ENCODE measurements at regions not wholly inside any gene's neighbourhood (a gene's known extent, or its start where the extent isn't known, plus 50 kb on each side); places are given as distances from the start of the nearest gene placed in this dataset.
"Not testable (repeated sequence)": the region's sequence is repeated elsewhere in the genome, so short reads cannot be mapped to it uniquely, and the experiment has no call there.

GRCh38 chr5:120139039-120139438, 325.1 kb upstream of the PRR16 start:
- H3K27me3 Mint-ChIP-seq = peaks cover 1% of the 10 kb centered on the region
- no peaks in the 10 kb centered on the region for H3K4me1 Mint-ChIP-seq
- no peak overlapping the region for H3K4me3 Mint-ChIP-seq
- H3K9me3 Mint-ChIP-seq = no peaks in the 10 kb centered on the region
- no peaks in the 10 kb centered on the region for H3K36me3 Mint-ChIP-seq
- H3K27ac Mint-ChIP-seq = no peak overlapping the region

DNA sequence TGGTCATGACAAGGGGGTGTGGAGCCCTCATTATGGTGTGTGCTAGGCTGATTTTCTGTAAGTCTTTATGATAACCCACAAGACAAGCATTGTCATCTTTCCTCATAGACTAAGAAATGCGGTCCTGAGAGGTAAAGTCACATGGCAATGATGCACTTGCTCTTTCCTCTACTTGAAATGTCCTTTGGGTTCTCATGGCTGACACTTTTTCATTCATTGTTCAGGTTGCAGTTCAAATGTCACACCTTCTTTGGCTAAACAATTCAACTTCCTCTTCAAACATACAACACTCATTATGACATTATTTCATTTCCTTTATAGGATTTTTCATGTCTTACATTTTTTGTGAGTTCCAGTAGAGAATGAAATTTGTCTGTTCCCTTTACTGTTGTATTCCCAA, 323.6 kb upstream of the PRR16 start:
- Mint-ChIP-seq H3K27me3 (peaks cover 1% of the 10 kb centered on the region), H3K27ac (no peak overlapping the region), H3K36me3 (no peaks in the 10 kb centered on the region), H3K4me3 (no peak overlapping the region), H3K4me1 (no peaks in the 10 kb centered on the region), H3K9me3 (peaks cover 1 to 7% (median 2%) of the 10 kb centered on the region in 3 donors)

- Mint-ChIP-seq H3K4me3 (no peak overlapping the region), H3K9me3 (peaks cover 4 to 13% (median 7%) of the 10 kb centered on the region in 3 donors), H3K27ac (no peak overlapping the region), H3K27me3 (no peaks in the 10 kb centered on the region), H3K4me1 (no peaks in the 10 kb centered on the region), H3K36me3 (no peaks in the 10 kb centered on the region)
Observed at GRCh38 chr5:120141076-120141475, 323.0 kb upstream of the PRR16 start.

DNA sequence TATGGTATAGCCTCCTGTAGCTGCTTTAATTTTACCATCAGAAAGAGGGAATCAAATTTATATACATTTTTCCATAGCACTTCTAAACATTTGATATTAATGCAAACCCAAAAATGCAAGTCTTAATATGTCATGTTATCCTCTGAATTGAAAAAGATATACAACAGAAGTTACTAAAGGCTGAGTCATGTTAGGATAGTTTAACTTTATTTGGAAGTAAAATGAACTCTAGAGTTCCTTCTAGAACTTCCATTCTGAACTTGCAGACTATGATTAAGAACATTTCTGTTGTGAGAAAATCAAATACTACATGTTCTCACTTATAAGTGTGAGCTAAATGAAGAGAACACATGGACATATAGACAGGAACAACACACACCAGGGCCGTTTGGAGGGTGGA, 317.3 kb upstream of the PRR16 start:
- Mint-ChIP-seq H3K36me3 (no peaks in the 10 kb centered on the region), H3K9me3 (peaks cover 4 to 13% (median 9%) of the 10 kb centered on the region in 3 donors), H3K4me3 (no peak overlapping the region), H3K27ac (peak overlapping the region in 1 of 3 donors; percentile 53), H3K27me3 (no peaks in the 10 kb centered on the region), H3K4me1 (no peaks in the 10 kb centered on the region)

- H3K4me1 Mint-ChIP-seq, H3K27me3 Mint-ChIP-seq, H3K27ac Mint-ChIP-seq, H3K36me3 Mint-ChIP-seq, H3K4me3 Mint-ChIP-seq: not testable (repeated sequence)
- H3K9me3 Mint-ChIP-seq = peaks cover 4 to 13% (median 9%) of the 10 kb centered on the region in 3 donors
Observed at GRCh38 chr5:120147911-120148310, 316.2 kb upstream of the PRR16 start.

- Mint-ChIP-seq H3K27ac (no peak overlapping the region), H3K9me3 (peaks cover 3 to 5% (median 3%) of the 10 kb centered on the region in 3 donors), H3K4me1 (peaks cover 0 to 1% (median 0%) of the 10 kb centered on the region in 3 donors), H3K27me3 (no peaks in the 10 kb centered on the region), H3K36me3 (no peaks in the 10 kb centered on the region), H3K4me3 (no peak overlapping the region)
Observed at GRCh38 chr5:120150770-120151169, 313.3 kb upstream of the PRR16 start.

DNA sequence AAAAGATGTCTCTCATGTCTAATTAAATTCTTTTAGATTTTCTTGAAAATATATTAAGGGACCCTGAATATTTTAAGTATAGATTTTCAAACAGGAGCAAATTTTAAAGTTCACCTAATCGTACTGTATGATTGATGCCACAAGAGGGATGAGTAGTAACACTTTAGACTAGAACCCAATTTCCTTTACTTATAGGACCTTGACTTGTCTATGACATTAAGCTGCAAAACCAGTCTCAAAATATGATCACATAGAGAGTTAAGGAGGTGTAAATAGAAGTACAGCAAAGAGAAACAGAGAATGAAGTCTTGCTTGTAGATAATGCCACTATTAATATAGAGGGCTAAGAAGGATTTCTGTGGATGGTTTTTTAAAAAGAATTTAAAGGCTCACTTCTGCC, 312.9 kb upstream of the PRR16 start:
- H3K27me3 Mint-ChIP-seq = no peaks in the 10 kb centered on the region
- peaks cover 0 to under 1% (median 0%) of the 10 kb centered on the region in 3 donors for H3K9me3 Mint-ChIP-seq
- H3K36me3 Mint-ChIP-seq = no peaks in the 10 kb centered on the region
- H3K27ac Mint-ChIP-seq = no peak overlapping the region
- peaks cover 0 to 1% (median 0%) of the 10 kb centered on the region in 3 donors for H3K4me1 Mint-ChIP-seq
- H3K4me3 Mint-ChIP-seq = no peak overlapping the region

DNA sequence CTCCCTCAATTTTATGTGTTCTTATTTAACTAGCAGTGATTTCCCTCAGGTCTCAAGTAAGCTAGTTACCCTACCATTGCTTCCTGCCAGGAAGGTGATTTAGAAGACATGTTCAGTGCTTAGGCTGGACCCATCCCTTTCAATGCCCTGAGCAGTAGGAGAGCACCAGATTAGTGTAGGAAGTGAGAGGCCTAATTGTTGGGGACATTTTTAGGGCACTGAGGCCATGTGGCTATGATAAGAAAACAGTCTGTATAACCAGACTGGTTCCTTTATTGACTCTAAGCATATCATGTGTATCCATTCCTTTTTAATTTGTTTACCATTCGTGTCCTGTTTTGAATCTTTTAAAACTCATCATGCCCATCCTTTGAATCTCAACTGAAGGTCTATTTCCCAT, 312.3 kb upstream of the PRR16 start:
- H3K36me3 Mint-ChIP-seq = no peaks in the 10 kb centered on the region
- no peaks in the 10 kb centered on the region for H3K27me3 Mint-ChIP-seq
- peaks cover 0 to 1% (median 0%) of the 10 kb centered on the region in 3 donors for H3K4me1 Mint-ChIP-seq
- no peak overlapping the region for H3K27ac Mint-ChIP-seq
- H3K9me3 Mint-ChIP-seq = no peaks in the 10 kb centered on the region
- peak overlapping the region in 1 of 4 donors; percentile 13 for H3K4me3 Mint-ChIP-seq

GRCh38 chr5:120152472-120152871, 311.6 kb upstream of the PRR16 start:
- Mint-ChIP-seq H3K4me3 (no peak overlapping the region), H3K9me3 (no peaks in the 10 kb centered on the region), H3K27ac (no peak overlapping the region), H3K36me3 (no peaks in the 10 kb centered on the region), H3K4me1 (peaks cover 0 to 1% (median 0%) of the 10 kb centered on the region in 3 donors), H3K27me3 (no peaks in the 10 kb centered on the region)

GRCh38 chr5:120152931-120153330, 311.2 kb upstream of the PRR16 start:
- Mint-ChIP-seq H3K27ac (no peak overlapping the region), H3K9me3 (no peaks in the 10 kb centered on the region), H3K4me3 (no peak overlapping the region)

DNA sequence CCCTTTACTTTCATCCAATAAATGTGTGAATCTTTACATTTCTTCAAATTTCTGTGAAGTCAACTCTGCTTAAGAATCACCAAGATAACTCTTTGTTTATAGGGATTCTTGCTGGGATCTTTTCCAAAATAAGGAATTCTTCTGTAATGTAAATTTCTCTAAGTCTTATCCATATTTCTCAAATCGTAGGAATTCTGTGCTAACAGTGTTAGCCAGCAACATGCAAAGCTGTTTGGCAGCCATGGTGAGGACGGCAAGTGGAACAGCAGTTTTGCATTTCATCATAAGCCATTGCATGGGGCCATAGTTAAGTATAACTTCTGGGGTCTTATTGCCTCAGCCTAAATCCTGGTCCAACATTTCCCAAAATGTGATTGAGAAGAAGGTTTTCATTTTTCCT, 310.5 kb upstream of the PRR16 start:
- H3K36me3 Mint-ChIP-seq = no peaks in the 10 kb centered on the region
- no peaks in the 10 kb centered on the region for H3K9me3 Mint-ChIP-seq
- H3K27me3 Mint-ChIP-seq = no peaks in the 10 kb centered on the region
- no peak overlapping the region for H3K27ac Mint-ChIP-seq
- no peak overlapping the region for H3K4me3 Mint-ChIP-seq
- peaks cover 0 to 1% (median 0%) of the 10 kb centered on the region in 3 donors for H3K4me1 Mint-ChIP-seq

More at GRCh38 chr5:120152931-120153330, 311.2 kb upstream of the PRR16 start:
- Mint-ChIP-seq H3K27me3 (no peaks in the 10 kb centered on the region), H3K36me3 (no peaks in the 10 kb centered on the region), H3K4me1 (peaks cover 0 to 1% (median 0%) of the 10 kb centered on the region in 3 donors)

DNA sequence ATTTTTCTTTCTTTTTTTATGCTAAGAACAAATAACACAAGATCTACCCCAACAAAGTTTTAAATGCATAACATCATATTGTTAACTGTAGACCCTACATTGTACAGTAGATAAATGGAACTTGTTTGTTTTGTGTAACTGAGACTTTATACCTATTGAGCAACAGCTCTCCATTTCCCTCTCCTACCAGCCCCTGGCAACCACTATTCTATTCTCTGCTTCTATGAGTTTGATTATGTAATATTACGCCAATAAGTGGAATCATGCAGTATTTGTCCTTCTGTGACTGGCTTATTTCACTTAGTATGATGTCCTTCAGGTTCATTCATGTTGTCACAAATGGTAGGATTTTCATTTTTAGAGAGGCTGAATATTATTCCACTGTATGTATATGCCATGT, 308.2 kb upstream of the PRR16 start:
- H3K36me3 Mint-ChIP-seq = no peaks in the 10 kb centered on the region

DNA sequence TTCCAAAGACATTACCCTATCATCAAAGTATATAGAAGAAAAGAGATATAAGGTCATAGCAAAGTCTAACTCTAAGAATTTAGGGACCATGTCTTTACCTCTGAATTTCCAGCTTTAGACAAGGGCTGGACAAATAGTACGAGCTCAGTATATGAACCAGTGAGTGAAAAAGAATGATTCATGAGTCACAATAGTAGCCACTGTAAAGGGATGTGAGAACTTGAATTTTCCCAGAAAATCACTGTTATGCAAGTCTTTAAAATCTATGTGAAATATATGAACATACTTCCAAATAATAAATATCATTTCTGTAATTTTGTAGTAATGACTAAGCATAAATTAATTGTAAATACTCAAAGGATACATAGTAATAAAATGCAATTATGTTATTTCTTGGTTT, 305.9 kb upstream of the PRR16 start:
- Mint-ChIP-seq H3K27me3 (no peaks in the 10 kb centered on the region), H3K9me3 (no peaks in the 10 kb centered on the region), H3K36me3 (no peaks in the 10 kb centered on the region), H3K4me1 (no peaks in the 10 kb centered on the region), H3K4me3 (no peak overlapping the region), H3K27ac (no peak overlapping the region)

More for the DNA sequence above, 308.2 kb upstream of the PRR16 start:
- Mint-ChIP-seq H3K27me3 (no peaks in the 10 kb centered on the region), H3K4me3 (no peak overlapping the region), H3K4me1 (peaks cover 0 to 1% (median 0%) of the 10 kb centered on the region in 3 donors), H3K27ac (no peak overlapping the region), H3K9me3 (no peaks in the 10 kb centered on the region)

DNA sequence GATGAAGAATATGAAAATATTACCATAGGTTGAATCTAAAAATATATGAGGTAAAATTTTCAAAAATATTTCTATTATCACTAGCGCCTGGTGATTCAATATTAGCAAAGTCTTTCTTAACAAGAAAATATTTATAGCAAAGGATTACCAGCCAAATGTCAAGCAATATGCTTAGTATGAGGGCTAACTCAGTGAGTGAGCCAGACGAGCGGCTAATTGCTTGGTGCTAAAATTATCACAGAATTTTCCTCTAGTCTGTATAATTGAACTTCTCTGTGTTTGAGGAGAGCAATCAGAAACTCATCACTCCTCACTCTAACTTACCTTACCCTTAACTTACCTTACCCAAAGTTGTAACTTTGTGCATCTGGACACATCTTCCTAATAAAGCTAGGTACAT, 304.9 kb upstream of the PRR16 start:
- Mint-ChIP-seq H3K27me3 (no peaks in the 10 kb centered on the region), H3K4me1 (no peaks in the 10 kb centered on the region), H3K9me3 (no peaks in the 10 kb centered on the region), H3K36me3 (no peaks in the 10 kb centered on the region), H3K27ac (no peak overlapping the region), H3K4me3 (no peak overlapping the region)

DNA sequence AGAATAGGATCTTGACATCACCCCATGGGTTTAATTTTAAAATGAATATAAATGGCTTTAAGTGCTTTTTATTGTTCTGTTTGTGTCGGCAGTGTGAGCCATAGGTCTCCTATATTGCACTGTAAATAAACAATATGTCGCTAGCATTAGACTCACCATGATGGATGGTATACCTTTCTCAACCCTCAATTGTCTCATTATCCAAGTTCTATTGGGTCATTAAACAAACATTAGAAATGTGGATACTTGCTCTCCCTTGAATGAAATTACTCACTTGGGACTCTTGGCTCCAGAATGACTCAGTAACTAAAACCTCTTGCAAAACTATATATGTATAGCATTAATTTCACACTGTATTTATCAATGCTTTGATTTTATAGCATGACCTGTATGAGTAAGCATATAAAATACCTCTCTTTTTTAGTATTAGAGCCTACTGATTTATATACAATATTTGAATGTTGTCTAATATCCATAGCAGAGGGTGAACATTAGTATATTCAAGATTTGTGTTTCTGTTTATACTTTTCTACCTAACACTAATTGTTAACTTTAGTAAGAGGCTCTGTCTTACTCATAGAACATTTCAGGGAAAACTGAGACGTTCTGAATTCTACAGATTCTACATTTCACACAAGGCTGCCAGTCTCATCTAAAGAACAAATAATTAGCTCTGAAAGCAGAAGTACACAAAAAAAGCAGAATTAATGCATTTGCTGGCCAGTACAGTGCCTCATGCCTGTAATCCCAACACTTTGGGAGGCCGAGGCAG, 303.8 kb upstream of the PRR16 start:
- Mint-ChIP-seq H3K4me1 (no peaks in the 10 kb centered on the region), H3K27me3 (no peaks in the 10 kb centered on the region), H3K27ac (no peak overlapping the region), H3K36me3 (no peaks in the 10 kb centered on the region), H3K9me3 (no peaks in the 10 kb centered on the region), H3K4me3 (no peak overlapping the region)

DNA sequence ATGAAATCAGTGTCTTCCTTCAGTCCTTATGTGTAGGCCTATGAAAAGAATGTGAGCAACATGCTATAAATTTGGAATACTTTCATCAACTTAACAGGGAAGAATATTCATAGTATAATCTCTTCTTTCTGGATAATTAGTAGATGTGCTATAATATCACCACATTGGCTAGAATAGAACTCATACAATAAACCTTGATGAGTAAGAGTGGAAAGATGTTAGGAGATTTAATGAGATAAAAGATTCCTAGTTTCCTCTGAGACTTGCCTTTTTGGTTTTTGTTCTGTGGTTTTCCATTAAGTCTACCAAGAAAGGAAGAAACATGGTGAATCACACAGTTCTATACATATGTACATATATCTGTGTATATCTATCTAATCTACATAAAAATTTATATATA, 301.8 kb upstream of the PRR16 start:
- no peaks in the 10 kb centered on the region for H3K27me3 Mint-ChIP-seq
- no peaks in the 10 kb centered on the region for H3K4me1 Mint-ChIP-seq
- no peaks in the 10 kb centered on the region for H3K36me3 Mint-ChIP-seq
- H3K9me3 Mint-ChIP-seq = peaks cover 0 to 2% (median 0%) of the 10 kb centered on the region in 3 donors
- no peak overlapping the region for H3K4me3 Mint-ChIP-seq
- no peak overlapping the region for H3K27ac Mint-ChIP-seq
